GM21786 (cell line): ENCODE measurements at regions not wholly inside any gene's neighbourhood (a gene's known extent, or its start where the extent isn't known, plus 50 kb on each side); places are given as distances from the start of the nearest gene placed in this dataset.

Experiments used
- ATAC-seq: cut with Tn5 transposase; IDR thresholded peaks from one replicate; pipeline ENCODE4 v1.9.1; 2021; ENCODE audit not compliant: unreplicated experiment

DNA sequence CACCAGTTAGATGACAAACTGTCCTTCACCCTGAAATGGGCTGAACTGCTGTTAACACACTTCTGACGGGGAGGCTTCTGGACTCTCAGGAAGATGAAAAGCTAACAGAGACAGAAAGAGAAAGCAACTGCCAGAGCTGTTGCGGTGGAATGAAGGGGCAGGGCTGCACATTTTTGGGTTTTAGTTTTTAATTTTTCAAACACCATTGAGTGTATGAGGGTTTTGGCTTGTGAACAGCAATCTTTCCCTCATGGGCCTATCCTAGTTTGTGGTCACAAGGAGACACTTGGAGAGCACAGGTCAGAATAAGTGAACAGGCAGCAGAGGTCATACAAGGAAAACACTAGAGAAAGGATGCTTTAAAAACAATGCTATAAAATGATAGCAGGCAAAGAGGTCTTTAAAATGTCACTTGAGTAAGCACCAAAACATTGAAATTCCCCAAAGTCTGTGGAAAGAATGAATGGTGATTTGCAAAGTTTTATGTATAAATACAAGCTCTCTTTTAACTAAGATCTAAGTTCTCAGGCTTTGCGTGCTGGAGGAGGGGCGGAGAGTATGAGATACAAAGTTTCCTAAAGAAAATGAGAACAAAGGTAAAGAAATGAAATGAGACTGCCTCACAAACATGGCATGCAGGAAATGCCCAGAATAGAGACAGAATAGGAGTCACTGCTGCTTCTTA, 101.4 kb upstream of the GLI3 start:
- ATAC-seq: no peak

DNA sequence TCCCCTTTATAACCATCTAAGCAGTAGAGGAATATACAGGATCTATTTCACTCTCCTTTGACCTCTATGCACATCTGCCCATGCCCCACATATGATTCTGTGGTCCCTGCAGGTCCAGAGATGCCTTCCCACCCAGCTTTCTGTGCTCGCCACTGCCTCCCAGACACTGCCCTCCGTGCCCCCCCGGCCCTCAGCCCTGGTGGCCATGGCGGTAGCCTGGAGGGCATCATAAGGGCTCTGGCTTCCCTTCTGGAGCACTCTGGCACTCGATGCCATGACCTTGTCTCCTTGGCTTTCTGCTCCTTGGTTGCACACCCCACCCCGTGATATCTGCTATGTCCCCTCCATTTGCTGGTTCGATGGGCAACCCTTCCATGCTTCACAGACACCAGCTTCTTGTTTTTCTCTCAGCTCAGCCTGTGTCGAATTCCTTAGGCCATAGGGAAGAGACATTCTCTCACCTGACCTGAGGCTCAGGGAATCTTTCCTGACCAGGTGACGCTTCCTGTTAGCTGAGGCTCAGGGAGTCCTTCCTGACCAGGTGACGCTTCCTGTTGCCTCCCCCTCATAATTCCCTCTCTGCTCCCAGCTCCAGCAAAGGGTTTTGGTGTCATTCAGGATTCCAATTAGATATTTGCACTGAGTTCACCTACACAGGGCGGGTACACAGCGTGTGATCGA, 100.4 kb upstream of the GLI3 start:
- no peak for ATAC-seq

DNA sequence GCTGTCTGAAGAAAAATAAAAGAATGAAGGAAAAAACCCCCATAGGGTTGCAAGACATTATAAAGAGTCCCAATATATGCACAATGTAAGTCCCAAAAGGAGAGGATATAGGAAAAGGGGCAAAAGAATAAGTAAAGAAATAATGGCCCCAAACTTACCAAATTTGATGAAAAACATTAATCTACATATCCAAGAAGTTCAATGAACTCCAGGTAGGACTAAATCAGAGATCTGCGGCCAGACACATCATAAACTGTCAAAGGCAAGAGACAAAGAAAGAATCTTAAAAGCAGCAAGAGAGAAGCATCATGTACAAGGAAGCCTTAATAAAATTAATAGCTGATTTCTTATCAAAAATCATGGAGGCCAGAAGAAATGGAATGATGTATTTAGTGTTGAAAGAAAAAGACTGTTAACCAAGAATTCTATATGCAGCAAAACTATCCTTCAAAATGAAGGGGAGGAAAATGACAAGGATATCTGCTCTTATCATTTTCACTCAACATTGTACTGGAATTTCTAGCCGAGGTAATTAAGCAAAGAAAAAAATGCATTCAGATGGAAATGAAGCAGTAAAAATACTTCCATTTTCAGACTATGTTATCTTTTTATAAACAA, 95.7 kb upstream of the GLI3 start:
- no peak for ATAC-seq

DNA sequence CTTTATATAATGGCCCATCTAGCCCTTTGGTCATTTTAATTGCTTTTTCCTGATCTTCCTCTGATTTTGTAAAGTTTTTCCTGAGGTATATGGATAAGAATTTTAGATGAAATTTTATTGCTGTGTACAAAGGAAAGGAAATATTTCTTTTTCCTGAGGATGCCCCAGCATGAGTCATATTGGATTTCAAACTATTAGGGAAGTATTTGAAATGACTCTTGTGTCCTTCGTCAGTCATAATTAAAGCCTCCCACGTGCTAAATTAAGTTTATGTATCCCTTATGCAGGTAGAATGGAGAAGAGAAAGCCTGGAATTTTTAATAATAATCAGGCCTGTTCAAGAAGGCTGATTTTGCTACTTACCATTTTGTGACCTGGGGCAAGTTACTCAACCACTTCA, 82.6 kb upstream of the GLI3 start:
- no peak for ATAC-seq

DNA sequence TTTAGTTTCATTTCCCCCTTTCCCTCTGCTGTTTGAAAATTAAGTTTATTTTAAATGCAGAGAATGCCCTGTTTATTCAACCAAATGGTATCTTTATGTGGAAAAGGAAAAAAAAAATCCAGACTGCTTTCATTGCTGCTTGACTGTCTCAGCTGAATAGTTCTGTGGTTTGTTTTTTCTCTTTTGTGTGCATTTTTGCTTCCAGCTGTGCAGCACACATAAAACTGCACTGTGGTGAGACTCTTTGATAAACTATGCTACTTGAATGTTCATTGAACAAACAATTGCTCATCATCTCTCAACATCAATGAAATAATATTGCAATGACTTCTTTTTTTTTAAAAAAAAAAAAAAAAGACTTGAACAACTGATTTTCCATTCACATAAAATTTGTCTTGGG, 78.6 kb upstream of the GLI3 start:
- no peak for ATAC-seq

DNA sequence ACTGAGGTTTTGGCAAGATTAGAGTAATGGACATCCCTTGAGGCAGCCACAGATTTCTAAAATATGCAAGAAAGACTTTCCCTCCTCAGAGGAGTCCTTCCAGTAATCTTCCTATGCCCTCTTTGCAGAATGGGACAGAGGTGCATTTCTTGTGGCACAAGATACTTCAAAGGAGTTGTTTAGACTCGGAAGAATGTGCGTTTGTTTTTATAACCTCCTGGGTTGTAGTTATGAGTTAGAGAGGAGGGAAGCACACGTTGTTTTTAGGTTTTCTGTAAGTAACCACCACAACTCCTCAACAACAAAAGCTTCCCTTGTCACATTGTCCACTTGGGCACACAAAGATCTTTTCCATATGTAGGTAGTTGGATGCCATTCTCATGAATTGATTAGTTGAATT, 78.1 kb upstream of the GLI3 start:
- no peak for ATAC-seq

DNA sequence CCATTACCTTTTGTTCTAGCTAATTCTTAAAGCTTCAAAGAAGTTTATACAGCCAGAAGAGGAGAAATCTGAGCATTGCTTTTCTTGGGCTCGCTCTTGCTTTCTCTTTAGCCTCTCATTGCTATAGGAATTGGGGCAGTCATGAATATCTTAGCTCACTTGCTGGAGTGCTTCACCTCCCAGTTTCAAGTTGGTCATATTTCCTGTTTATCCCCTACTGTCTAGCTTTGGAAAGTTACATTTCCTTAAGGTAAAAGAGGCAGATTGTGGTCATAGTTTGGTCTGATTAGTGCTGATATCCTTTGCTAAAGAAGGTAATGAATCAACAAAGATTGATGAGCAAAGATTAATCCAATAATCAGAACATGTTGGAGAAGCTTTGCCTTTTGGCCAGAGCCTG, 77.7 kb upstream of the GLI3 start:
- ATAC-seq: no peak

DNA sequence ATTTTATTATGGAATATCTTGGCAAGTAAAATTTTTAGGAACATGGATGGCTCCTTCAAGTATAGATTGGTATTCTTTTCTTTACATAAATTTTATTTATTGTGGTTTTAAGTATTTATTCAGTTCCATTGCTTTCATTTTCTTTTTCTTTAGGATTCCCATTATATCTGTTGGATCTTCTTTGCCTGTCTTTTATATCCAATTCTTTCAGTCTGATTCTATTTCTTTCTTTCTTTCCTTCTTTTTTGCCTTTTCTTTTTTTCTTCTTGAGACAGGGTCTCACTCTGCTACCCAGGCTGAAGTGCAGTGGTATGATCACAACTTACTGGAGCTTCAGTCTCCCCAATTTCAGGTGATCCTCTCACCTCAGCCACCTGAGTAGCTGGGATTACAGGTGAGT, 74.2 kb upstream of the GLI3 start:
- ATAC-seq: no peak

DNA sequence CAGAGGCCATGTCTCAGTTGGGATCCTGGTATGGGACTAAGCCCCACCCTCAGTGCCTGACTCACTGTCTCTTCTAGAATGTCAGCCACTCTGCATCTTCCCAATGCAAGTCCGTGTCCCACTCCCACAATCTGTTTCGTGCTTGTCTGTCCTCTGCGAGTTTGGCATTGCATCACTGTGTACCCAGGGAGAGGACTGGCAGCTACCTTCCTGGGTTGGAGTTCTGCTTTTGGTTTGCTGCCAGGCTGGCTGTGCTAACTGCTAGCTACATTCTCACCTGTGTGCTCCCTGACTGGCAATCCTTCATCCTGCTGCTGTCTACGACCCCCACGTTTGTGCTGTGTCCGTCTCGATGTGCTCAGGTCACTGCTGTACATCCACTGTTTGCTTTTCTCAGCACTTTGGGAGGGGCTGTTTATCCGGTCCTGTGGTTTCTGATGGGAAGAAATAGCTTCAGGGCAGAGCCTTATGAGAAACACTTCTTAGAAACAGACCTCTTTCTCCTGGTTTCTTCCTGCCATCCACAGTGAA, 56.0 kb upstream of the GLI3 start:
- ATAC-seq: no peak

DNA sequence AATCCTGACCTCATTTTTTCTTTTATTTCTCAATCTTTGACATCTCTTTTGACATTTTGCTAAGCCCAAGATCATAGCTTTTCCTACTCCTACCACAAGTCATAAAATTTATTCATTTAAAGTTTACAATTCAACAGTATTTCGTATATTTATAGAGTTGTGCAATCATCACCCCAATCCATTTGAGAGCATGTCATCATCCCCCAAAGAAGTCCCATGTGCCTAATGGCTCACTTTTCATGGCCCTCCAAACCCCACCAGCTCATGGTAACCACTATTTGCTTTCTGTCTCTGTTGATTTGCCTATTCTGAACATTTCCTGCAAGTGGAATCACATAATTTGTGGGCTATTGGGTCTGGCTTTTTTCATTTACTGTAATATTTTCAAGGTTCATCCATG, 52.5 kb upstream of the GLI3 start:
- ATAC-seq: no peak
